HepG2 (cell line): ENCODE measurements at regions not wholly inside any gene's neighbourhood (a gene's known extent, or its start where the extent isn't known, plus 50 kb on each side); places are given as distances from the start of the nearest gene placed in this dataset.

ENCODE experiments used
- ARNT ChIP-seq: fragments of 450-650 bp; IDR thresholded peaks from 2 replicates; pipeline ENCODE4 v1.6.1; 2017
- BRCA1 ChIP-seq: sonication (generic); formaldehyde crosslinking; IDR thresholded peaks from 2 replicates; pipeline ENCODE4 v1.4.0; 2020; ENCODE audit warnings: missing genetic modification reagents
- CEBPG ChIP-seq: IDR thresholded peaks from 2 replicates; pipeline ENCODE4 v1.6.1; 2016
- KLF13 ChIP-seq: sonication (generic); formaldehyde crosslinking; IDR thresholded peaks from 2 replicates; pipeline ENCODE4 v1.4.0; 2020; ENCODE audit warnings: mild to moderate bottlenecking, missing genetic modification reagents
- ZIK1 ChIP-seq: sonication (generic); formaldehyde crosslinking; IDR thresholded peaks from 2 replicates; pipeline ENCODE4 v1.5.0; 2020; ENCODE audit warnings: mild to moderate bottlenecking, low read depth, missing genetic modification reagents, borderline replicate concordance
- ZNF549 ChIP-seq: sonication (generic); formaldehyde crosslinking; IDR thresholded peaks from 2 replicates; pipeline ENCODE4 v1.5.0; 2020; ENCODE audit warnings: missing genetic modification reagents
- ZNF749 ChIP-seq: sonication (generic); formaldehyde crosslinking; IDR thresholded peaks from 2 replicates; pipeline ENCODE4 v1.8.0; 2022; ENCODE audit warnings: mild to moderate bottlenecking, missing genetic modification reagents, moderate library complexity, borderline replicate concordance
- TF ChIP-seq, protein P1 (sequence below): sonication (generic); formaldehyde crosslinking; IDR thresholded peaks from 2 replicates; pipeline ENCODE4 v1.5.0; 2020; ENCODE audit warnings: mild to moderate bottlenecking, missing genetic modification reagents, moderate library complexity
- TF ChIP-seq, protein P2 (sequence below): sonication (generic); formaldehyde crosslinking; IDR thresholded peaks from 2 replicates; pipeline ENCODE4 v1.4.0; 2020; ENCODE audit warnings: mild to moderate bottlenecking, missing genetic modification reagents
- TF ChIP-seq, protein P3 (sequence below): IDR thresholded peaks from 2 replicates; pipeline ENCODE4 v1.6.1; 2016; ENCODE audit warnings: missing compliant biosample characterization, missing genetic modification reagents, borderline replicate concordance

DNA sequence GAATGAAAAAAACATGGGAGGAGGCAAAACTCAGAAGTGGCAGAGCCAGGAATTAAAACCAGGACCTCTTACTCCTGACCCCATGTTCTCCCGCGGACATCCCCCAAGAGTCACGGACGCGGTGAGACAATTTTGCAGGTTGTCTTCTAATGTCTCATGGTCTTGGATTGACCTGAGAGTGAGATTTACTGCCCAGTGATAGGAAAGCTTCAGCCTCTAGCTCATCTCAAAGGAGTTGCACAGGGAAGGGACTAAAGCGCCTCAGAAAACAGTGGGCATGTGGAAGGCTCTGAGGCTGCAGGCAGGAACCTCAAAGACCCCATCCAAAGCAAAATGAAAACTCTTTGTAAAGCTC is 197.4 kb downstream of the ADAMTS15 start:
- TF ChIP-seq ARNT (no peak), ZIK1 (CRISPR knock-in tag) (no peak), ZNF549 (CRISPR knock-in tag) (no peak), ZNF749 (no peak), BRCA1 (CRISPR knock-in tag) (no peak), CEBPG (CRISPR knock-in tag) (no peak), KLF13 (CRISPR knock-in tag) (no peak)
- TF ChIP-seq, protein P1, sequence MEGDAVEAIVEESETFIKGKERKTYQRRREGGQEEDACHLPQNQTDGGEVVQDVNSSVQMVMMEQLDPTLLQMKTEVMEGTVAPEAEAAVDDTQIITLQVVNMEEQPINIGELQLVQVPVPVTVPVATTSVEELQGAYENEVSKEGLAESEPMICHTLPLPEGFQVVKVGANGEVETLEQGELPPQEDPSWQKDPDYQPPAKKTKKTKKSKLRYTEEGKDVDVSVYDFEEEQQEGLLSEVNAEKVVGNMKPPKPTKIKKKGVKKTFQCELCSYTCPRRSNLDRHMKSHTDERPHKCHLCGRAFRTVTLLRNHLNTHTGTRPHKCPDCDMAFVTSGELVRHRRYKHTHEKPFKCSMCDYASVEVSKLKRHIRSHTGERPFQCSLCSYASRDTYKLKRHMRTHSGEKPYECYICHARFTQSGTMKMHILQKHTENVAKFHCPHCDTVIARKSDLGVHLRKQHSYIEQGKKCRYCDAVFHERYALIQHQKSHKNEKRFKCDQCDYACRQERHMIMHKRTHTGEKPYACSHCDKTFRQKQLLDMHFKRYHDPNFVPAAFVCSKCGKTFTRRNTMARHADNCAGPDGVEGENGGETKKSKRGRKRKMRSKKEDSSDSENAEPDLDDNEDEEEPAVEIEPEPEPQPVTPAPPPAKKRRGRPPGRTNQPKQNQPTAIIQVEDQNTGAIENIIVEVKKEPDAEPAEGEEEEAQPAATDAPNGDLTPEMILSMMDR: no peak
- TF ChIP-seq, protein P2, sequence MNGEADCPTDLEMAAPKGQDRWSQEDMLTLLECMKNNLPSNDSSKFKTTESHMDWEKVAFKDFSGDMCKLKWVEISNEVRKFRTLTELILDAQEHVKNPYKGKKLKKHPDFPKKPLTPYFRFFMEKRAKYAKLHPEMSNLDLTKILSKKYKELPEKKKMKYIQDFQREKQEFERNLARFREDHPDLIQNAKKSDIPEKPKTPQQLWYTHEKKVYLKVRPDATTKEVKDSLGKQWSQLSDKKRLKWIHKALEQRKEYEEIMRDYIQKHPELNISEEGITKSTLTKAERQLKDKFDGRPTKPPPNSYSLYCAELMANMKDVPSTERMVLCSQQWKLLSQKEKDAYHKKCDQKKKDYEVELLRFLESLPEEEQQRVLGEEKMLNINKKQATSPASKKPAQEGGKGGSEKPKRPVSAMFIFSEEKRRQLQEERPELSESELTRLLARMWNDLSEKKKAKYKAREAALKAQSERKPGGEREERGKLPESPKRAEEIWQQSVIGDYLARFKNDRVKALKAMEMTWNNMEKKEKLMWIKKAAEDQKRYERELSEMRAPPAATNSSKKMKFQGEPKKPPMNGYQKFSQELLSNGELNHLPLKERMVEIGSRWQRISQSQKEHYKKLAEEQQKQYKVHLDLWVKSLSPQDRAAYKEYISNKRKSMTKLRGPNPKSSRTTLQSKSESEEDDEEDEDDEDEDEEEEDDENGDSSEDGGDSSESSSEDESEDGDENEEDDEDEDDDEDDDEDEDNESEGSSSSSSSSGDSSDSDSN (CRISPR knock-in tag): no peak
- TF ChIP-seq, protein P3, sequence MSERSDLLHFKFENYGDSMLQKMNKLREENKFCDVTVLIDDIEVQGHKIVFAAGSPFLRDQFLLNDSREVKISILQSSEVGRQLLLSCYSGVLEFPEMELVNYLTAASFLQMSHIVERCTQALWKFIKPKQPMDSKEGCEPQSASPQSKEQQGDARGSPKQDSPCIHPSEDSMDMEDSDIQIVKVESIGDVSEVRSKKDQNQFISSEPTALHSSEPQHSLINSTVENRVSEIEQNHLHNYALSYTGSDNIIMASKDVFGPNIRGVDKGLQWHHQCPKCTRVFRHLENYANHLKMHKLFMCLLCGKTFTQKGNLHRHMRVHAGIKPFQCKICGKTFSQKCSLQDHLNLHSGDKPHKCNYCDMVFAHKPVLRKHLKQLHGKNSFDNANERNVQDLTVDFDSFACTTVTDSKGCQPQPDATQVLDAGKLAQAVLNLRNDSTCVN: no peak
